DND-41 (cell line): ENCODE measurements at regions not wholly inside any gene's neighbourhood (a gene's known extent, or its start where the extent isn't known, plus 50 kb on each side); places are given as distances from the start of the nearest gene placed in this dataset.

Source experiments
- ATAC-seq: fragments of 200-7000 bp; cut with Tn5 transposase; 3 replicates; pipeline ENCODE4 v1.9.1; 2021; ENCODE audit warnings: low read depth; ENCODE audit not compliant: insufficient read depth
- DNase-seq: peaks from one replicate; pipeline ENCODE4 v3.0.0-alpha.2; 2020
- H2AFZ ChIP-seq: 2 replicates; pipeline ENCODE4 v1.6.0; 2012; ENCODE audit warnings: low read depth, low read length
- H3K27ac ChIP-seq: 2 replicates; pipeline ENCODE4 v1.5.1; 2012; ENCODE audit warnings: low read length, inconsistent platforms
- H3K27me3 ChIP-seq: fragments of 200-600 bp; sonication (generic); 2 replicates; pipeline ENCODE4 v1.6.0; 2012; ENCODE audit warnings: low read length, mild to moderate bottlenecking, inconsistent platforms; ENCODE audit not compliant: insufficient read depth, poor library complexity
- H3K36me3 ChIP-seq: 2 replicates; pipeline ENCODE4 v1.5.1; 2012; ENCODE audit warnings: low read length, inconsistent platforms; ENCODE audit not compliant: insufficient read depth
- H3K4me1 ChIP-seq: 2 replicates; pipeline ENCODE4 v1.5.1; 2012; ENCODE audit warnings: mild to moderate bottlenecking, low read length; ENCODE audit not compliant: insufficient read depth
- H3K4me2 ChIP-seq: 2 replicates; pipeline ENCODE4 v1.6.0; 2012; ENCODE audit warnings: mild to moderate bottlenecking, moderate library complexity, low read length, inconsistent platforms; ENCODE audit not compliant: insufficient read depth
- H3K4me3 ChIP-seq, 2 experiments: fragments of 200-600 bp in 1 of 2; shearing (Covaris generic) in 1 of 2; 2 replicates each; pipeline ENCODE4 v1.5.1; 2012 to 2016; ENCODE audit warnings: inconsistent platforms in 2 of 2, low read length in 2 of 2, mild to moderate bottlenecking in 2 of 2, low read depth in 1 of 2, moderate library complexity in 1 of 2
- H3K79me2 ChIP-seq: 2 replicates; pipeline ENCODE4 v1.6.0; 2012; ENCODE audit warnings: low read length, inconsistent platforms; ENCODE audit not compliant: insufficient read depth
- H3K9ac ChIP-seq: 2 replicates; pipeline ENCODE4 v1.6.0; 2012; ENCODE audit warnings: low read depth, mild to moderate bottlenecking, inconsistent platforms, low read length, moderate library complexity
- H3K9me3 ChIP-seq: 2 replicates; pipeline ENCODE4 v1.5.1; 2012; ENCODE audit warnings: low read length, moderate library complexity, mild to moderate bottlenecking, inconsistent platforms; ENCODE audit not compliant: insufficient read depth, severe bottlenecking
- H4K20me1 ChIP-seq: 2 replicates; pipeline ENCODE4 v1.6.0; 2012; ENCODE audit warnings: low read length; ENCODE audit not compliant: insufficient read depth
- CTCF ChIP-seq: IDR thresholded peaks from 2 replicates; pipeline ENCODE4 v1.5.1; 2012; ENCODE audit warnings: borderline replicate concordance, low read length, moderate library complexity, mild to moderate bottlenecking; ENCODE audit not compliant: poor library complexity, severe bottlenecking; ENCODE audit errors: extremely low read depth
- EZH2 ChIP-seq: IDR thresholded peaks from 3 replicates; pipeline ENCODE4 v1.6.1; 2012; ENCODE audit warnings: borderline replicate concordance, low read depth, mild to moderate bottlenecking, moderate library complexity, low read length, inconsistent platforms; ENCODE audit not compliant: severe bottlenecking

- Histone ChIP-seq H3K36me3 (peaks cover 12% of the 10 kb centered on the region), H4K20me1 (peaks cover 5% of the 10 kb centered on the region; the same call in 1 of the 2 replicates), H3K27me3 (no peaks in the 10 kb centered on the region), H3K4me3 (no peak overlapping the region), H3K27ac (no peak overlapping the region), H3K9ac (no peak overlapping the region), H3K9me3 (no peaks in the 10 kb centered on the region), H3K79me2 (no peaks in the 10 kb centered on the region; the same call in 1 of the 2 replicates), H3K4me1 (no peaks in the 10 kb centered on the region), H2AFZ (no peak overlapping the region), H3K4me2 (no peak overlapping the region)
- ATAC-seq, result no peak
- no peak for DNase-seq
- TF ChIP-seq EZH2, result no peak
- no peak for TF ChIP-seq CTCF
Observed at GRCh38 chr20:60389882-60390281, 431.7 kb downstream of the CDH26 start.

DNA sequence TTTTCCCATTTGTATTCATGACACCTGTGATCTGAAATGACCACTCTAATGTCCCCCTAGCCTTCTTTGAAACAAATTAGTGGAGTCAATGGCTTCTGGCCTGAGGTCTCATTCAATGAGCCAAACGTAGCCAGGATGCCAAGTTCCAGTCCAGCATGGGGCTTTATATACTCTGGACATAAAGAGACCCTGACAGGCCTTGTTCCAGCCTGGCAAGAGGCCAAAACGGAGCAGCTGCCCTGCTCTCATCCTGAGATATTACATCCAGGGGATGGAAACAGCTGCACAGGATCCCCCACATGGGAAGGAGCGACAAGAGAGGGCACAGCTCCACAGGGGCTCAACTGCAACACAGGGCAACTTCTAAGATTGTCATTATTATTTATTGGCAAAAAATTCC lies 437.8 kb downstream of the CDH26 start:
- no peaks in the 10 kb centered on the region for H3K27me3 ChIP-seq
- no peak for DNase-seq
- no peaks in the 10 kb centered on the region; the same call in 1 of the 2 replicates for H3K79me2 ChIP-seq
- TF ChIP-seq CTCF (no peak), EZH2 (no peak)
- H3K4me3 ChIP-seq, result no peak overlapping the region
- no peak overlapping the region for H3K4me2 ChIP-seq
- no peaks in the 10 kb centered on the region for H3K4me1 ChIP-seq
- H3K27ac ChIP-seq, result no peak overlapping the region
- H3K9ac ChIP-seq, result no peak overlapping the region
- H3K36me3 ChIP-seq, result peaks cover 24% of the 10 kb centered on the region
- H3K9me3 ChIP-seq, result peaks cover 10% of the 10 kb centered on the region
- no peak overlapping the region for H2AFZ ChIP-seq
- peaks cover 5% of the 10 kb centered on the region; the same call in 1 of the 2 replicates for H4K20me1 ChIP-seq
- no peak for ATAC-seq

GRCh38 chr20:60400567-60400966 lies 442.3 kb downstream of the CDH26 start:
- H3K27me3 ChIP-seq, result no peaks in the 10 kb centered on the region
- no peak overlapping the region for H3K9ac ChIP-seq
- no peaks in the 10 kb centered on the region for H4K20me1 ChIP-seq
- no peak overlapping the region for H2AFZ ChIP-seq
- ATAC-seq (no peak), DNase-seq (no peak)
- H3K4me3 ChIP-seq, result no peak overlapping the region
- peaks cover 26% of the 10 kb centered on the region for H3K36me3 ChIP-seq
- H3K79me2 ChIP-seq, result no peaks in the 10 kb centered on the region
- H3K9me3 ChIP-seq, result peaks cover 10% of the 10 kb centered on the region
- H3K4me2 ChIP-seq, result no peak overlapping the region
- H3K27ac ChIP-seq, result no peak overlapping the region
- no peak for TF ChIP-seq EZH2
- no peak for TF ChIP-seq CTCF
- H3K4me1 ChIP-seq, result no peaks in the 10 kb centered on the region
